ENCODE measurements at regions not wholly inside any gene's neighbourhood (a gene's known extent, or its start where the extent isn't known, plus 50 kb on each side); places are given as distances from the start of the nearest gene placed in this dataset.
"Not testable (repeated sequence)": the region's sequence is repeated elsewhere in the genome, so short reads cannot be mapped to it uniquely, and the experiment has no call there.

GRCh38 chr14:86430853-86431252 lies 900.9 kb downstream of the FLRT2 start:
- DNase-seq: no peak

GRCh38 chr14:86423214-86423613 lies 893.3 kb downstream of the FLRT2 start:
- no peak for DNase-seq

GRCh38 chr14:86420131-86420530 lies 890.2 kb downstream of the FLRT2 start:
- DNase-seq: no peak

- DNase-seq: no peak
Measured at GRCh38 chr14:86414146-86414545, 884.2 kb downstream of the FLRT2 start.

- DNase-seq: no peak
Measured at GRCh38 chr14:86404989-86405649, 875.2 kb downstream of the FLRT2 start.

GRCh38 chr14:86404425-86404824 lies 874.5 kb downstream of the FLRT2 start:
- DNase-seq: no peak

- no peak for DNase-seq
Measured at GRCh38 chr14:86402545-86402944, 872.6 kb downstream of the FLRT2 start.

- no peak for DNase-seq
Measured at GRCh38 chr14:86391085-86391484, 861.1 kb downstream of the FLRT2 start.

- no peak for DNase-seq
Measured at GRCh38 chr14:86388216-86388615, 858.3 kb downstream of the FLRT2 start.

GRCh38 chr14:86373886-86374285 lies 843.9 kb downstream of the FLRT2 start:
- DNase-seq: no peak

- DNase-seq: no peak
Measured at GRCh38 chr14:86372402-86372801, 842.5 kb downstream of the FLRT2 start.

- no peak for DNase-seq
Measured at GRCh38 chr14:86364634-86365033, 834.7 kb downstream of the FLRT2 start.

GRCh38 chr14:86363576-86363975 lies 833.6 kb downstream of the FLRT2 start:
- DNase-seq: no peak

GRCh38 chr14:86363047-86363446 lies 833.1 kb downstream of the FLRT2 start:
- no peak for DNase-seq

GRCh38 chr14:86357876-86358275 lies 827.9 kb downstream of the FLRT2 start:
- DNase-seq: no peak

GRCh38 chr14:86357119-86357518 lies 827.2 kb downstream of the FLRT2 start:
- DNase-seq: no peak

- DNase-seq: no peak
Measured at GRCh38 chr14:86346818-86347384, 817.0 kb downstream of the FLRT2 start.

GRCh38 chr14:86334355-86334754 lies 804.4 kb downstream of the FLRT2 start:
- DNase-seq: no peak

- no peak for DNase-seq
Measured at GRCh38 chr14:86333493-86333892, 803.5 kb downstream of the FLRT2 start.

GRCh38 chr14:86331341-86331740 lies 801.4 kb downstream of the FLRT2 start:
- no peak for DNase-seq

- no peak for DNase-seq
Measured at GRCh38 chr14:86321151-86321550, 791.2 kb downstream of the FLRT2 start.

- not testable (repeated sequence) for DNase-seq
Measured at GRCh38 chr14:86312154-86312665, 782.3 kb downstream of the FLRT2 start.

GRCh38 chr14:86311151-86311550 lies 781.2 kb downstream of the FLRT2 start:
- no peak for DNase-seq

GRCh38 chr14:86310611-86311010 lies 780.7 kb downstream of the FLRT2 start:
- DNase-seq: no peak

- DNase-seq: no peak
Measured at GRCh38 chr14:86310148-86310547, 780.2 kb downstream of the FLRT2 start.

Measured in stimulated activated CD4-positive, alpha-beta T cell treated with anti-CD3 and anti-CD28 coated beads, Interleukin-12 subunit alpha, Interleukin-12 subunit beta, amount 100 ng/mL, for 4 hours (primary cell).